ENCODE measurements at regions not wholly inside any gene's neighbourhood (a gene's known extent, or its start where the extent isn't known, plus 50 kb on each side); places are given as distances from the start of the nearest gene placed in this dataset.
"Not testable (repeated sequence)": the region's sequence is repeated elsewhere in the genome, so short reads cannot be mapped to it uniquely, and the experiment has no call there.

GRCh38 chr5:50898966-50899365, 232.5 kb downstream of the PARP8 start:
- Mint-ChIP-seq H3K9me3 (no peaks in the 10 kb centered on the region), H3K4me3 (no peak overlapping the region), H3K36me3 (no peaks in the 10 kb centered on the region), H3K4me1 (ENCODE audit: low read depth in 2 of 2) (no peaks in the 10 kb centered on the region), H3K27ac (no peak overlapping the region), H3K27me3 (peaks cover 14 to 32% of the 10 kb centered on the region in 2 donors)
- ATAC-seq (no peak), DNase-seq (ENCODE audit: low spot score) (no peak)

- Mint-ChIP-seq H3K4me1 (ENCODE audit: low read depth in 2 of 2) (no peaks in the 10 kb centered on the region), H3K36me3 (no peaks in the 10 kb centered on the region), H3K9me3 (no peaks in the 10 kb centered on the region), H3K4me3 (no peak overlapping the region), H3K27ac (no peak overlapping the region), H3K27me3 (peaks cover 14 to 36% of the 10 kb centered on the region in 2 donors)
- no peak for DNase-seq (ENCODE audit: low spot score)
- no peak for ATAC-seq
Observed at GRCh38 chr5:50900952-50901510, 234.6 kb downstream of the PARP8 start.

GRCh38 chr5:50903651-50904050, 237.2 kb downstream of the PARP8 start:
- ATAC-seq, result no peak
- no peak for DNase-seq (ENCODE audit: low spot score)
- H3K27me3 Mint-ChIP-seq, result peaks cover 8 to 40% of the 10 kb centered on the region in 2 donors
- H3K4me3 Mint-ChIP-seq, result no peak overlapping the region
- no peaks in the 10 kb centered on the region for H3K36me3 Mint-ChIP-seq
- no peaks in the 10 kb centered on the region for H3K9me3 Mint-ChIP-seq
- H3K27ac Mint-ChIP-seq, result no peak overlapping the region
- H3K4me1 Mint-ChIP-seq (ENCODE audit: low read depth in 2 of 2), result no peaks in the 10 kb centered on the region

- no peak overlapping the region for H3K4me3 Mint-ChIP-seq
- peaks cover 3 to 24% of the 10 kb centered on the region in 2 donors for H3K27me3 Mint-ChIP-seq
- ATAC-seq, result no peak
- H3K4me1 Mint-ChIP-seq (ENCODE audit: low read depth in 2 of 2), result no peaks in the 10 kb centered on the region
- no peak overlapping the region for H3K27ac Mint-ChIP-seq
- DNase-seq (ENCODE audit: low spot score), result no peak
- no peaks in the 10 kb centered on the region for H3K36me3 Mint-ChIP-seq
- H3K9me3 Mint-ChIP-seq, result no peaks in the 10 kb centered on the region
Observed at GRCh38 chr5:50905996-50906570, 239.6 kb downstream of the PARP8 start.

DNA sequence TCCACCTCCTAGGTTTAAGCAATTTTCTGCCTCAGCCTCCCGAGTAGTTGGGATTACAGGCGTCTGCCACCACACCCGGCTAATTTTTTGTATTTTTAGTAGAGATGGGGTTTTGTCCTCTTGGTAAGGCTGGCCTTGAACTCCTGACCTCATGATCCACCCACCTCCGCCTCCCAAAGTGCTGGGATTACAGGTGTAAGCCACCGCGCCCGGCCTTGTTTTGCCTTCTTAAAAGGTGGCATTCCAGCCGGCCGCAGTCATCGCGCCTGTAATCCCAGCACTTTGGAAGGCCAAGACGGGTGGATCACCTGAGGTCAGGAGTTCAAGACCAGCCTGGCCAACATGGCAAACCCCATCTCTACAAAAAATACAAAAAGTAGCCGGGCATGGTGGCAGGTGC, 253.7 kb downstream of the PARP8 start:
- ATAC-seq; H3K4me3 Mint-ChIP-seq; H3K27ac Mint-ChIP-seq; H3K27me3 Mint-ChIP-seq; DNase-seq (ENCODE audit: low spot score); H3K4me1 Mint-ChIP-seq (ENCODE audit: low read depth in 2 of 2); H3K36me3 Mint-ChIP-seq; H3K9me3 Mint-ChIP-seq: not testable (repeated sequence)

DNA sequence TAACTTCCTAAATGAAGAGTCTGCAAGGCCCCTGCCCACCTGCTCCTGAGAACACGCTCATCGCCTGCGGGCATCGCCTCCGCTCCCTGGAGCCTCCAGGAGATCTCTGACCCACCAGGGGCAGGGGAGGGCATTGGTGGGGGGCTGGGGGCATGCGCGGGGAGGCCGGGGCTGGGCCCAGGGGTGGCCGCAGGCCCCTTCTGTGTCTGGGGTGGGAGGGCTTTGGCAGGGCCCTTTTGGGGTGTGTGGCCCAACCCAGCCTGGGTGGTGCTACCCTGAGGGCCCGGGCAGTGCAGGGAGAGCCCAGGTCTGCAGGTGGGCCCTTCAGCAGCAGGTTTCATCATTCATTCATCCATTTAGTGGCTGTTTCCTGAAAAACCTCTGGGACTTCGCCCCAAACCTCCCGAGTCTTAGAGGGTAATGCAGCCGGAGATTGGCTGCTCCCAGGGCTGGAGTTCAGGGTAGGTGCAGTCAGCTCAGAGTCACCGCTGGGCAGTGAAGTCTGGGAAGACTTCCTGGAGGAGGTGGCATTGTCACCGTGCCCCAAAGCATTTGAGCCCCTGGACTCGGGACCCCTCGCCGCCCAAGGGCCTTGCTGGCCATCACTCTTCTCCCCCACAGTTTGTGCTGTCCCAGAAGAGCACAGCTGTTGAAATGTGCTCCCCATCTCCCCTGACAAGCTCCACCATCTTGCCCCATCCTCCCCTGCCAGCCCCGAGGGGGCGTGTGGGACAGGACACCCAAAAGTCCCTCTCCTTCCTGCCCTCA, 255.1 kb downstream of the PARP8 start:
- peak in 1 of 2 donors; percentile 36 for ATAC-seq
- peaks cover 2 to 12% of the 10 kb centered on the region in 2 donors for H3K27me3 Mint-ChIP-seq
- H3K4me3 Mint-ChIP-seq, result no peak overlapping the region
- no peak for DNase-seq (ENCODE audit: low spot score)
- H3K4me1 Mint-ChIP-seq (ENCODE audit: low read depth in 2 of 2), result no peaks in the 10 kb centered on the region
- H3K27ac Mint-ChIP-seq, result no peak overlapping the region
- H3K9me3 Mint-ChIP-seq, result no peaks in the 10 kb centered on the region
- no peaks in the 10 kb centered on the region for H3K36me3 Mint-ChIP-seq

DNA sequence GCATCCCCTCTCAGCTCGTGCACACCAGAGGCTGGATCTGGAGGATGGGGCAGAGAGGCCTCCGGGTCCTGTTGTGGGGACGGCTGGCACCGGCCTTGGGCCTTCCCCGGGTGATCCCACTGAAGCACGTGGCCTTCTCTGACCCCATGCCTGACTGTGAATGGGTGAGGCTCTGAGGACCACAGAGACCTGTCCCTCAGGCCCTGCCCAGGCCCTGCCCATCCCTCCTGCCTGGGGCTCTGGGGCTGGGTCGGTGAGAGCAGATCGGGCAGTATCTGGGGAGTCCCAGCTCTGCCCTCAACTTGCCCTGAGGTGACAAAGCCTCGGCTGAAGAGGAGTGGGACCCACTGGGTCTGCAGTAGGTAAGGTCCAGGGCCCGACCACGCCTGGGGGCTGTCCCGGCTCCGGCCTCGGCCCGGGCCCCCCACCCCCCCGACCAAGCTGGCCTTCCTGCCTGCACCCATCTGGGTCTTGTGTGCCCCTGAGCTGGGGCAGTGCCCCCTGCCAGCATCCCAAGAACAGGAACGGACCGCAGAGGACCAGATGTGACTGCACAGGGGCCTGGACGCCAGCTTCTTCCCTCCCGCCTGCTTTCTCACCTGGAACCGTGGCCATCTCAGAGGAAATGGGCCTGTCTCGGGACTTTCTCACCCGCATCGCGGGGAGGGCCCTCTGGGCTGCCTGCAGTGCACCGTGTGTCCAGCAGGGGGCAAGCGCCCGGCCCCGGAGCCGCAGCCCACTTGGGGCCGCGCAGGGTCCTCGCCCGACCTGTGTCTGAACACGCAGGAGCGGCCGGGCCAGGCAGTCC, 255.9 kb downstream of the PARP8 start:
- not testable (repeated sequence) for H3K36me3 Mint-ChIP-seq; H3K4me3 Mint-ChIP-seq; H3K27ac Mint-ChIP-seq; H3K4me1 Mint-ChIP-seq (ENCODE audit: low read depth in 2 of 2); H3K9me3 Mint-ChIP-seq; DNase-seq (ENCODE audit: low spot score)
- H3K27me3 Mint-ChIP-seq, result peaks cover 2 to 20% of the 10 kb centered on the region in 2 donors
- peak in 1 of 2 donors; percentile 72 for ATAC-seq

- peaks cover 2 to 28% of the 10 kb centered on the region in 2 donors for H3K27me3 Mint-ChIP-seq
- no peaks in the 10 kb centered on the region for H3K36me3 Mint-ChIP-seq
- H3K27ac Mint-ChIP-seq, result no peak overlapping the region
Observed at GRCh38 chr5:50922942-50923767, 256.7 kb downstream of the PARP8 start.

DNA sequence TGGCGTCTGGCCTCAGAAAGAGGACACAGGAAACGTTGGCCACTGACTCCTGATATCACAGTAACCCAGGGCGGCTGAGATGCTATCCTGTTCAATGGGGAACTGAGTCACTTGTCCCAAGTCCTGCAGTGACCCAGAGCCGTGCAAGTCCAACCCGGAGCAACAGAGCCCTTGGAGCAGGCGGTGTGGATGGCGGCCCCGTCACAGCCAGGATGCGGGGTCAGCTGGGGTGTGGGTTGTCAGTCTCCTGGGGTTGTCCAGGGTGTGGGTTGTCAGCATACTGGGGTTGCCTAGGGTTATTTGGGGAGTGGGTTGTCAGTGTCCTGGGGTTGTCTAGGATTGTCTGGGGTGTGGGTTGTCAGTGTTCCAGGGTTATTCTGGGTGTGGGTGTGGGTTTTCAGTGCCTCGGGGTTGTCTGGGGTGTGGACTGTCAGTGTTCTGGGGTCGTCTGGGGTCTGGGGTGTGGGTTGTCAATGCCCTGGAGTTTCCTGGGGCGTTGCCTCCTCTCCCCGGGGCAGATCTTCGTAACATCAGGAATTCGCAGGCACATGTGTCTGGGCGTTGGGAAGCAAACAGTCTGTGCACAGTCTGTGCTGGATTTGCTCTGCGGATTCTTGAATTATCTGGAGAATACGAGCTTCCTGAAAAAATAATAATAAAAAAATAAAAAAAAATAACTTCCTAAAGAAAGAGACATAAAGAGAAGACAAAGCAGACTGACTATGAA, 257.5 kb downstream of the PARP8 start:
- no peak for ATAC-seq
- H3K36me3 Mint-ChIP-seq, result no peaks in the 10 kb centered on the region

More at GRCh38 chr5:50922942-50923767, 256.7 kb downstream of the PARP8 start:
- H3K9me3 Mint-ChIP-seq, result no peaks in the 10 kb centered on the region
- H3K4me1 Mint-ChIP-seq (ENCODE audit: low read depth in 2 of 2), result no peaks in the 10 kb centered on the region
- no peak for DNase-seq (ENCODE audit: low spot score)
- ATAC-seq, result no peak
- no peak overlapping the region for H3K4me3 Mint-ChIP-seq

DNA sequence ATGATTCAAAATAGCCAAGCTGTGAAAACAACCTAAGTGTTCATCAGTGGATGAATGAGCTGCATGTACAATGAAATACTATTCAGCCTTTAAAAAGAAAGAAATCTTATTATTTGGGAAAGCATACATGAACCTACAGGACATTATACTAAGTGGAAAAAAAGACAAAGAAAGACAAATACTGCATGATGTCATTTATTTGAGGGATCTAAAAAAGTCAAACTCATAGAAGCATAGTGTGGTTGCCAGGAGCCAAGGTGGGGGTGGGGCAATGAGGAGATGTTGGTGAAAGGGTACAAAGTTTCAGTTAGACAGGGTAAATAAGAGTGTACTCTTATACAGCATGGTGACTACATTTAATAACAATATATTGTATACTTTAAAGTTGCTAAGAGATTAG, 261.5 kb downstream of the PARP8 start:
- Mint-ChIP-seq H3K4me1 (ENCODE audit: low read depth in 2 of 2) (no peaks in the 10 kb centered on the region), H3K27ac (no peak overlapping the region), H3K27me3 (peaks cover 18 to 49% of the 10 kb centered on the region in 2 donors), H3K9me3 (no peaks in the 10 kb centered on the region), H3K36me3 (no peaks in the 10 kb centered on the region), H3K4me3 (no peak overlapping the region)
- ATAC-seq, result no peak
- DNase-seq (ENCODE audit: low spot score), result no peak

More for the DNA sequence above, 257.5 kb downstream of the PARP8 start:
- no peaks in the 10 kb centered on the region for H3K9me3 Mint-ChIP-seq
- no peak overlapping the region for H3K4me3 Mint-ChIP-seq
- H3K27me3 Mint-ChIP-seq, result peaks cover 2 to 29% of the 10 kb centered on the region in 2 donors
- no peaks in the 10 kb centered on the region for H3K4me1 Mint-ChIP-seq (ENCODE audit: low read depth in 2 of 2)
- no peak overlapping the region for H3K27ac Mint-ChIP-seq
- DNase-seq (ENCODE audit: low spot score), result no peak

DNA sequence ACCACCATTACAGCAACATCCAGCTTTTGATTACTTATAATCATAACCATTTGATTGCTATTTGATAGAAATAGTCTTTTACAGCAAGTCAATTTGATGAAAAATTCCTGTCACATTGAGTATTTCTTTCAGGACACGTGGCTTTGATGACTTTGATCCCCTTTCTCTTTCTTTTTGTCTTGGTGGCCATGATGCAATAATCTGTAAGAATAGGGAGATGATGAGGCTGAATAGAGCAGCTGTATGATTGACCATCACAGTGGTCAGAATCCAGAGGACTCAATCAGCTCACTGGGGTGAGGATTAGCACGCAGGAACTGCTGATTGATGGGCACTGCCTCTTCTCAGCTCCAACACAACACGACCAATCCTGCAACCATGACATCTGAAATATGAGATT, 262.7 kb downstream of the PARP8 start:
- no peak overlapping the region for H3K27ac Mint-ChIP-seq
- H3K27me3 Mint-ChIP-seq, result peaks cover 18 to 61% of the 10 kb centered on the region in 2 donors
- ATAC-seq, result no peak
- H3K4me3 Mint-ChIP-seq, result no peak overlapping the region
- H3K9me3 Mint-ChIP-seq, result no peaks in the 10 kb centered on the region
- no peaks in the 10 kb centered on the region for H3K4me1 Mint-ChIP-seq (ENCODE audit: low read depth in 2 of 2)
- no peak for DNase-seq (ENCODE audit: low spot score)
- no peaks in the 10 kb centered on the region for H3K36me3 Mint-ChIP-seq

DNA sequence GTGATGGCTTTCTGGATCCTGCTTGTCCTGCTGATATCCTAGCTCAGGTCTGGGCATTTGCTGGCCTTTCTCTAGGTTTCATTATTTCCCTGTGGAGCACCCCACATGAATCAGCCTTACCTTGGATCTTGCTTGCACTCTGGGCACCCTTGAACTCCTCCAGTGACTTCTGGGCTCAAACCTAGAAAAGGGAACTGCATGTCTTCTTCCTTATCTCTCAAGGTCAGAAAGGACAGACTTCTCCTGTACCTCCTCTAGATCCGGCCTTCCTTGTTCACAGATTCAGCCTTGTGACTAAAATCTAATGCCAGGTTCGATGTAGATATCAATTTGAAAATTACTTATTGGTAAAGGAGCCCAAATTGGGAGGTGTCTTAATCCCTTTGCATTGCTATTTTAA, 267.9 kb downstream of the PARP8 start:
- no peak overlapping the region for H3K27ac Mint-ChIP-seq
- no peak for ATAC-seq
- H3K4me1 Mint-ChIP-seq (ENCODE audit: low read depth in 2 of 2), result no peaks in the 10 kb centered on the region
- DNase-seq (ENCODE audit: low spot score), result no peak
- peaks cover 14 to 44% of the 10 kb centered on the region in 2 donors for H3K27me3 Mint-ChIP-seq
- H3K9me3 Mint-ChIP-seq, result no peaks in the 10 kb centered on the region
- H3K36me3 Mint-ChIP-seq, result no peaks in the 10 kb centered on the region
- H3K4me3 Mint-ChIP-seq, result no peak overlapping the region

GRCh38 chr5:50945139-50945538, 278.7 kb downstream of the PARP8 start:
- Mint-ChIP-seq H3K36me3 (peaks cover 9% of the 10 kb centered on the region), H3K4me1 (ENCODE audit: low read depth in 2 of 2) (no peaks in the 10 kb centered on the region), H3K4me3 (no peak overlapping the region), H3K27me3 (peaks cover 10 to 11% of the 10 kb centered on the region in 2 donors), H3K27ac (no peak overlapping the region), H3K9me3 (peaks cover 20% of the 10 kb centered on the region)
- DNase-seq (ENCODE audit: low spot score), result no peak
- no peak for ATAC-seq

All from natural killer cell treated with Interleukin-12 subunit alpha and Interleukin-12 subunit beta and Interleukin-15 and Interleukin-18, amount 100 ng/mL, for 72 hours (primary cell).